MV-4-11 (cell line): ENCODE measurements at regions not wholly inside any gene's neighbourhood (a gene's known extent, or its start where the extent isn't known, plus 50 kb on each side); places are given as distances from the start of the nearest gene placed in this dataset.

ENCODE experiments used
- DNase-seq: peaks from one replicate; lab custom pipeline; 2025; lab: John Stamatoyannopoulos, UW

- no peak for DNase-seq
These were observed 51.4 kb upstream of the MSX1 start for GRCh38 chr4:4808086-4808485.

GRCh38 chr4:4805887-4806286 lies 53.6 kb upstream of the MSX1 start:
- DNase-seq, result no peak

GRCh38 chr4:4803912-4804296 lies 55.6 kb upstream of the MSX1 start:
- no peak for DNase-seq

- no peak for DNase-seq
These were observed 56.1 kb upstream of the MSX1 start for GRCh38 chr4:4803216-4803911.

GRCh38 chr4:4800646-4801408 lies 58.6 kb upstream of the MSX1 start:
- DNase-seq, result no peak

- no peak for DNase-seq
These were observed 65.0 kb upstream of the MSX1 start for GRCh38 chr4:4794421-4794820.

GRCh38 chr4:4792466-4792865 lies 67.0 kb upstream of the MSX1 start:
- DNase-seq, result no peak

- no peak for DNase-seq
These were observed 68.0 kb upstream of the MSX1 start for GRCh38 chr4:4791299-4792111.

GRCh38 chr4:4789462-4789861 lies 70.0 kb upstream of the MSX1 start:
- peak; percentile 87 for DNase-seq

- no peak for DNase-seq
These were observed 70.9 kb upstream of the MSX1 start for GRCh38 chr4:4788573-4788972.

GRCh38 chr4:4787421-4787820 lies 72.0 kb upstream of the MSX1 start:
- peak; percentile 95 for DNase-seq

GRCh38 chr4:4784379-4784778 lies 75.1 kb upstream of the MSX1 start:
- DNase-seq, result no peak

- no peak for DNase-seq
These were observed 75.6 kb upstream of the MSX1 start for GRCh38 chr4:4783847-4784246.

- DNase-seq, result no peak
These were observed 76.5 kb upstream of the MSX1 start for GRCh38 chr4:4782969-4783368.

GRCh38 chr4:4781936-4782707 lies 77.3 kb upstream of the MSX1 start:
- no peak for DNase-seq

- DNase-seq, result no peak
These were observed 78.7 kb upstream of the MSX1 start for GRCh38 chr4:4780729-4781244.

- no peak for DNase-seq
These were observed 80.0 kb upstream of the MSX1 start for GRCh38 chr4:4779486-4779885.

- DNase-seq, result no peak
These were observed 80.4 kb upstream of the MSX1 start for GRCh38 chr4:4779054-4779453.

GRCh38 chr4:4778554-4778953 lies 80.9 kb upstream of the MSX1 start:
- no peak for DNase-seq

- DNase-seq, result no peak
These were observed 82.5 kb upstream of the MSX1 start for GRCh38 chr4:4776934-4777333.

- DNase-seq, result no peak
These were observed 83.1 kb upstream of the MSX1 start for GRCh38 chr4:4776335-4776734.

GRCh38 chr4:4775493-4776004 lies 83.9 kb upstream of the MSX1 start:
- no peak for DNase-seq
